ENCODE measurements at regions not wholly inside any gene's neighbourhood (a gene's known extent, or its start where the extent isn't known, plus 50 kb on each side); places are given as distances from the start of the nearest gene placed in this dataset.
"Not testable (repeated sequence)": the region's sequence is repeated elsewhere in the genome, so short reads cannot be mapped to it uniquely, and the experiment has no call there.

GRCh38 chr20:30905231-30905630 is 352.2 kb upstream of the DEFB115 start:
- not testable (repeated sequence) for TF ChIP-seq EZH2 (IDR thresholded peaks at IDR 0.05; ENCODE audit: low read depth, unreplicated experiment); CTCF (conservative IDR thresholded peaks at IDR 0.05; ENCODE audit: low read depth in 2 of 2); POLR2AphosphoS5 (IDR thresholded peaks at IDR 0.05; ENCODE audit: low read depth); STAT1 (IDR thresholded peaks at IDR 0.05; ENCODE audit: unreplicated experiment); REST (IDR thresholded peaks at IDR 0.05; ENCODE audit: unreplicated experiment); CREB1 (CRISPR knock-in tag; IDR thresholded peaks at IDR 0.05; ENCODE audit: low read depth); EZH2phosphoT487 (IDR thresholded peaks at IDR 0.05; ENCODE audit: unreplicated experiment); JUNB (IDR thresholded peaks at IDR 0.05; ENCODE audit: unreplicated experiment); ZNF331 (CRISPR knock-in tag; IDR thresholded peaks at IDR 0.05; ENCODE audit: low read depth); ZNF114 (CRISPR knock-in tag; IDR thresholded peaks at IDR 0.05); NANOG (IDR thresholded peaks at IDR 0.05; ENCODE audit: borderline replicate concordance); ZNF462 (CRISPR knock-in tag; IDR thresholded peaks at IDR 0.05); ETS1 (IDR thresholded peaks at IDR 0.05)
